ENCODE measurements at regions not wholly inside any gene's neighbourhood (a gene's known extent, or its start where the extent isn't known, plus 50 kb on each side); places are given as distances from the start of the nearest gene placed in this dataset.
"Not testable (repeated sequence)": the region's sequence is repeated elsewhere in the genome, so short reads cannot be mapped to it uniquely, and the experiment has no call there.

DNA sequence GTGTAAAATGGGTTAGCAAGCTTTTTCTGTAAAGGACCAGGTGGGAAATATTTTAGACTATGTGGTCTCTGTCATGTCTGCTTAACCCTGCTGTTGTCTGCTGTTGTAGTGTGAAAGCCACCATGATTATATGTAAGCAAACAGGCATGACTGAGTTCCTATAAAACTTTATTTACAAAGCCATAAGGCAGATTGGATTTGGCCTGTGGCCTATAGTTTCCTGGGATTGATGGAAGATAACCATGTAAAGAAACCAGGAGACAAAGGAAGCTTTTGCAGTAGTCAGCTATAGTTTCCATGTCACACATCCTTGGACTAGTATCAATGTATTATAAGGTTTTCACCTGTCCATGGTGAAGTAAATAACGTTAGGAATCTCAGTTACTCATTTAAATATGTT, 78.7 kb downstream of the CCDC74A start:
- TF ChIP-seq JUNB (IDR thresholded peaks at IDR 0.05); ZNF274 (IDR thresholded peaks at IDR 0.05; ENCODE audit: insufficient read depth, insufficient read length); MYC (IDR thresholded peaks at IDR 0.05; ENCODE audit: insufficient read depth, insufficient read length, insufficient replicate concordance, low read length, severe bottlenecking); ZNF207 (IDR thresholded peaks at IDR 0.05; ENCODE audit: borderline replicate concordance); SRF (IDR thresholded peaks at IDR 0.05; ENCODE audit: low read depth in 2 of 2, low read length in 2 of 2); CEBPB (IDR thresholded peaks at IDR 0.05; ENCODE audit: borderline replicate concordance in 1 of 2, low read depth in 2 of 2, low read length in 2 of 2); ESRRA (IDR thresholded peaks at IDR 0.05; ENCODE audit: low read length): not testable (repeated sequence)
- TF ChIP-seq, protein P1, sequence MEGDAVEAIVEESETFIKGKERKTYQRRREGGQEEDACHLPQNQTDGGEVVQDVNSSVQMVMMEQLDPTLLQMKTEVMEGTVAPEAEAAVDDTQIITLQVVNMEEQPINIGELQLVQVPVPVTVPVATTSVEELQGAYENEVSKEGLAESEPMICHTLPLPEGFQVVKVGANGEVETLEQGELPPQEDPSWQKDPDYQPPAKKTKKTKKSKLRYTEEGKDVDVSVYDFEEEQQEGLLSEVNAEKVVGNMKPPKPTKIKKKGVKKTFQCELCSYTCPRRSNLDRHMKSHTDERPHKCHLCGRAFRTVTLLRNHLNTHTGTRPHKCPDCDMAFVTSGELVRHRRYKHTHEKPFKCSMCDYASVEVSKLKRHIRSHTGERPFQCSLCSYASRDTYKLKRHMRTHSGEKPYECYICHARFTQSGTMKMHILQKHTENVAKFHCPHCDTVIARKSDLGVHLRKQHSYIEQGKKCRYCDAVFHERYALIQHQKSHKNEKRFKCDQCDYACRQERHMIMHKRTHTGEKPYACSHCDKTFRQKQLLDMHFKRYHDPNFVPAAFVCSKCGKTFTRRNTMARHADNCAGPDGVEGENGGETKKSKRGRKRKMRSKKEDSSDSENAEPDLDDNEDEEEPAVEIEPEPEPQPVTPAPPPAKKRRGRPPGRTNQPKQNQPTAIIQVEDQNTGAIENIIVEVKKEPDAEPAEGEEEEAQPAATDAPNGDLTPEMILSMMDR (IDR thresholded peaks at IDR 0.05 in 2 of 3, conservative IDR thresholded peaks at IDR 0.05 in 1 of 3; ENCODE audit: control insufficient read depth in 2 of 3, extremely low read depth in 1 of 3, insufficient read depth in 1 of 3, low read depth in 3 of 3, low read length in 3 of 3): not testable (repeated sequence)
